Choroid plexus epithelial cell (primary cell): ENCODE measurements at regions not wholly inside any gene's neighbourhood (a gene's known extent, or its start where the extent isn't known, plus 50 kb on each side); places are given as distances from the start of the nearest gene placed in this dataset.

Source experiments
- DNase-seq: peaks from one replicate; pipeline ENCODE4 v3.0.0-alpha.2; 2010; ENCODE audit warnings: low read depth
- H3K4me3 ChIP-seq: 2 replicates; pipeline ENCODE4 v1.5.1; 2011; ENCODE audit warnings: low read depth, mild to moderate bottlenecking, control low read depth, low read length, moderate library complexity
- CTCF ChIP-seq: conservative IDR thresholded peaks from 2 replicates; pipeline ENCODE4 v1.5.1; 2011; ENCODE audit warnings: low read depth, mild to moderate bottlenecking, control low read depth, inconsistent platforms, low read length, moderate library complexity

- no peak for TF ChIP-seq CTCF
- no peak for DNase-seq
- no peak overlapping the region for H3K4me3 ChIP-seq
These were observed 173.7 kb downstream of the SP3 start for GRCh38 chr2:173791502-173791901.

GRCh38 chr2:173792166-173792565, 173.0 kb downstream of the SP3 start:
- no peak for TF ChIP-seq CTCF

GRCh38 chr2:173792741-173793140, 172.4 kb downstream of the SP3 start:
- TF ChIP-seq CTCF = no peak
- no peak for DNase-seq
- H3K4me3 ChIP-seq = no peak overlapping the region

More at GRCh38 chr2:173792166-173792565, 173.0 kb downstream of the SP3 start:
- DNase-seq = no peak
- no peak overlapping the region for H3K4me3 ChIP-seq

- DNase-seq = no peak
- H3K4me3 ChIP-seq = no peak overlapping the region
- TF ChIP-seq CTCF = no peak
These were observed 171.2 kb downstream of the SP3 start for GRCh38 chr2:173793709-173794565.

- DNase-seq = no peak
- TF ChIP-seq CTCF = no peak
- no peak overlapping the region for H3K4me3 ChIP-seq
These were observed 167.4 kb downstream of the SP3 start for GRCh38 chr2:173797586-173798263.

DNA sequence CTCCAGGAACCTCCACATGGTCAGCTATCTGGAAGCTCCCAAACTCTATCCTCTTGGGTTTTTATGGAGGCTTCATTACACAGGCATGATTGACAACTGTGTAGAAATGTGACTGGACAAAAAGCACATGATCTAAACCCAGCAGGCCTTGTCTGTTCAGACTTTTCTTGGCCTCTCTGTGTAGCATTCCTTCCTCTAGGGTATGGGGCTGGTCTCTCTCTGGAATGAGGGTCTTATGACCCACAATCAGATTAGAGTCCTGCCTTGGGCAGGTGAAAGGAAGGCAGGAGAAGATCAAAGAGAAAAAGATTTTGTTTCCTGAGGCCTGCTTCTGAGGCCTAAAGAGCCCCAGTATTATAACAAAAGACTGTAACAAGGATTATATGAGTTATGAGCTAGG, 162.7 kb downstream of the SP3 start:
- H3K4me3 ChIP-seq = no peak overlapping the region
- DNase-seq = no peak
- no peak for TF ChIP-seq CTCF
